HG03354 (cell line): ENCODE measurements at regions not wholly inside any gene's neighbourhood (a gene's known extent, or its start where the extent isn't known, plus 50 kb on each side); places are given as distances from the start of the nearest gene placed in this dataset.

ENCODE experiments used
- ATAC-seq: cut with Tn5 transposase; IDR thresholded peaks from one replicate; pipeline ENCODE4 v1.9.1; 2021; ENCODE audit warnings: mild to moderate bottlenecking; ENCODE audit not compliant: unreplicated experiment, poor library complexity, severe bottlenecking

DNA sequence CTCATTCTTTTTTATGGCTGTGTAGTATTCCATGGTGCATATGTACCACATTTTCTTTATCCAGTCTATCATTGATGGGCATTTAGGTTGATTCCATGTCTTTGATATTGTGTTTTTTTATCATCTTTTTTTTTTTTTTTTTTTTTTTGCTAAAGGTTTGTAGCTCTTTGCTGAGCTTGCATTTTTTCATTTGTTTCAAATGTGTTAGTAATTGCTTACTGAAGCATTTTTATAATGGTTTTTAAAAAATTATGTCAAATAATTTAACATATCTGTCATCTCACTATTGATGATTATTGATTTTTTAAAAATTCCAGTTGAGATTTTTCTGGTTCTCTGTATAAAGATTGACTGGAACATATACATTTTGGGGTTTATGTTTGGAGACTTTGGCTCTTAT is 934.6 kb downstream of the TUSC7 start:
- no peak for ATAC-seq

DNA sequence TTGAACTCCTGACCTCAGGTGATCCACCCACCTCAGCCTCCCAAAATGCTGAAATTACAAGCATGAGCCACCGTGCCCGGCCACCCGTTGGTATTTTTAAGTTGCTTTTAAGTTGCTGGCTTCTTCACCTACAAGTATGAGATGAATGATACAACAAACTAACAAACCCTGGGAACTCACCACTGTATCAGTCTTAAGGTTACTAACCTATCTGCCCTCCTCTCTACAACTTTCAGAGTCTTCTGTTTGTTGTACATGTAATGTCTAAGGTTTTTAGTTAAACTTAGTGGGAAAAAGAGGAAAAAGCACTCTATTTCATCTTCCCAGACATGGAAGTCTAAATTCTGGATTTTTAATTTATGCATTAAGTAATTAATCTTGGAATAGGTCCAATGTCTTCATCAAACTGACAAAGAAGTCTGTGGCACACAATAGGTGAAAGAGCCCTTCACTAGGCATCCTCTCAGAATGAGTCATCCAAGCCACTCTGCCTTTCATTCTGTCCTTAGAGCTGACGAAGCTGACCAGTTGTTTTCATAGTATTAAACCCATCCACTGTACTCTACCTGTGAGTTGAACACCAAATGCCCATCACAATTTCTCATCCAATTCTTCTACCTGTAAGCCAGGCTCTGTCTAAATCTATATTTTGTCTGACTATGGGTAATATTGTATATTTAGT is 936.1 kb downstream of the TUSC7 start:
- peak; percentile 76 for ATAC-seq

DNA sequence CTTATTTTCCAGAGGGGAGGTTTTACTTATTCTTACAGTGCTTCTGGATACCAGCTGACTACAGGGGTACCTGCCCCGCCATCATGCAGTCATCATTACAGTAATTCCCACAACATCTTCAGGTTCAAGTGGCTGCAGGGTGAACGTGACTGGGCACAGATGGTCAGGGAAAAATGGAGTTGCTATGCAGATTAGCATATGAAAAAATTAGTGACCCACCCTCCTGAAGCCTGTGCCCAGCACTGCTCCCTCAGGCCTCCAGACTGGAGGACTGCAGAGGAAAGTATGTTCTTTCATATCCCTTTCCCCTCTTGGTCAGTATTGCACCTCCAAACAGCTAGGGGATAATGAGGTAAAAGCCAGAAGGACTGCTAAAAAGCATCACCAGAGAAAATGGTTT is 937.9 kb downstream of the TUSC7 start:
- ATAC-seq = no peak

DNA sequence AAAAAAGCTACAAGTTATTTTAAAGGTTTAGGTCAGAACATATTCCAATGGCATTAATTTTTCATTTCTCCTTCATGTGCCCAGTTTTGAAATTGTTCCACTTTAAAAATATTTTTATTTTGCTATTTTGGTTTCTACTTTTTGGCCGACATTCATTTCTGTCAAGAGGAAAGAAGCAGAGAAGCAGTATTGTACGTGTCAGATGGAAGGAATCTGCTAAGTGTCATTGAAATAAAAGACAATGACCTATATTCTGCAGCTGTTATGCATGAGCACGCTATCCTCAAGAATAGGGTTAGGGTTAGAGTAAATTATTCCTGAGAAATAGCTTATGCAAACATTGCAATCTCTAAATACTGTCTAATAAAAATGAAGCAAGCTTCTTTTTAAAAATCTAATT is 941.7 kb downstream of the TUSC7 start:
- no peak for ATAC-seq

DNA sequence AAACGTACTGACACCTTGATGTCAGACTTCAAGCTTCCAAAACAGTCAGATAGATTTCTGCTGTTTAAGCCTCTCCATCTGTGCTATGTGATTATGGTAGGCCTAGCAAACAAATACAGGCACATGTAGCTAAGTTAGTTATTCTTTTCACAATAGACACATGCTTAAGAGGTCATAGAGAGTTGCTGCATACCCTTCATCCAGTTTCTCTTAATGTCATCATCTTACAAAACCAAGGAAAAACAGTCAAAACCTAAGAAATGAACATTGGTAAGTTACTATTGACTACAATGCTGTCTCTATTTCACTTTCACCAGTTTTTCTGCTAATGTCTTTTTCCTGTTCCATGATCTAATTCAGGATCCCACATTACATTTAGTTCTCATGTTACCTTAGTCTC is 946.8 kb downstream of the TUSC7 start:
- no peak for ATAC-seq

DNA sequence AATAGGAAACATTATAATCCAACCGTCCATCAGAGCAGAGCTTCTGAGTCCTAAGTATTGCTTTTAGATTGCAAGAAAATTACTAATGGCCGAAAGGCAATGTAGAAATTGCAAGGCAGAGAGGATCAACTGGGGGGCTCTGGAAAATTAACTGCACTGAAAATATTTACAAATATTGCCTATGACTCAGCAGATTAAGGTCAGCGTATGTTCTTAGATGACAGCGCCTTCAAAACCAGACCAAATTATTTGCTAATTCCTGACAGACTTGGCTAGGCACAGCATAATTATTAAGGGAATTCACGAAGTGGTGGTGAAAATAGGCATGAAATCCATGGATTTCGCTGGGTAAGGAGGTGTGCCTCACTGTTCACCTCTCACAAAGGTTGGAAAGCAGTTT is 947.7 kb downstream of the TUSC7 start:
- no peak for ATAC-seq

DNA sequence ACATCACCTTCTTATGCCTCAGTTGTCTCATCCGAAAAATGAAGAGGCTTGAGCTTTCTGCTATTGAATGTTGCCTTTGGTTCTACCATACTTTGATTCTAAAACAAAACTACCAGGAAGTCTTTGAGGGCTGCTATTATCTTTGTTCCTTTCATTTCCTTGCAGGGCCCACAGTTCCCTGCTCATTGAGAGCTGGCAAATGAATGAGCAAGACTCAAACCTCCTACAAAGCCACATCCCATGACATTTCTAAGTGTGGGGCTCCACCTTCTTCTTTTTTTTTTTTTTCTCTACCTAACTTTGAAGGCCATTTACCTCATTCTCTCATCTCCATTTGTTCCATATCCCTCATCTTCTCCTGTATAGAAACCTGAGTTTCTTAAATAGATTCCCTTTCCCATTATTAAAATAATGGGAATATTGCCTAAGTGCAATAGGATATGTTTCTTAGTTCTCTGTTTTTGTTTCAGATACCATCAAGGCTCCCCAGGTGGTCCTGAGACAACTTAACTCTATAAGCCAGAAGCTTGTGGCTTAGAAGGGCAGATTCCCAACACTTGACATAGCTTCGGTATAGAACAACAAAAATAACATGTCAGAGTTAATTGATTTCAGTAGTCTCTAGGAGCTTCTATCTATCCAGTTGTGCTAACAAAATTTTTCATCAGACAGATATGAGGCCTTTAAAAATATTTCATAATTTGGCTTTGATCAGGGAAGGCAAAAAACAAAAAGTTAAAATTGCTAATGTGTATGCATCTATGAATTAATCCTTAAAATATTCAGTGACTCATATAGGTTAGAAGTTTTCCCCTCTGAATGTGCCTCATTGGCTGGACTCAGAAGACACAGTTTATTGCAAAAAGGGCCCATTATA is 951.6 kb downstream of the TUSC7 start:
- ATAC-seq = no peak

DNA sequence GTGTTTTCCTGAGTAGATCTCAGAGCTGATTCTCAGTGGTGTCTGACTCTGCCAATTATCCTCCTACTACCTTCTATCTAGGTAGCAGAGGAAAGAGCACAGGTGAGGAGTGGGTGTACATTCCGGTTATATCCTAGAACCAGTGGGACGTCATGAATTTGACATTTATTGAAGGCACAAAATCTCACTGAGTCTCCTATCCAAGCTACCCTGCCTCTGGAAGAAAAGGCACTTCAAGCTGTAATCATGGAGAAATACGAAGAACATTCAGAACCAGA is 952.2 kb downstream of the TUSC7 start:
- no peak for ATAC-seq

DNA sequence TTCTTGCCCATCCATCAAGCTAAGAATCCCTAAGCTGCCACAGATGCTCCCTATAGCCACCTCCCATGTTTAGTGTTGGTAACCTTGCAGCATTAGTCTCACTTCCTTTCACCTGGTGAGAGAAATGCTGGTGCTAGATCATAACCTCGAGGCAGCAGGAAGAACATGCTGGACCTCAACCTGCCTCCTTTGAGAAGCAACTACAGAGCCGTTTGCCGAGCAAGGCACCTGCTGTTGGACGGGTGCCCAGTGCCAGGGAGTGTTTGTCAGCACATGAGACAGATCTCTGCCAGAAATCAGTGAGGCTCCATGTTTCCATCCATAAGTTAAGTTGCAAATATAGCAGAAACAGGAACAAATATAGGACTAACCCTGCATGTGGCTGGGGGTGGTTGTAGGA is 955.7 kb downstream of the TUSC7 start:
- no peak for ATAC-seq

DNA sequence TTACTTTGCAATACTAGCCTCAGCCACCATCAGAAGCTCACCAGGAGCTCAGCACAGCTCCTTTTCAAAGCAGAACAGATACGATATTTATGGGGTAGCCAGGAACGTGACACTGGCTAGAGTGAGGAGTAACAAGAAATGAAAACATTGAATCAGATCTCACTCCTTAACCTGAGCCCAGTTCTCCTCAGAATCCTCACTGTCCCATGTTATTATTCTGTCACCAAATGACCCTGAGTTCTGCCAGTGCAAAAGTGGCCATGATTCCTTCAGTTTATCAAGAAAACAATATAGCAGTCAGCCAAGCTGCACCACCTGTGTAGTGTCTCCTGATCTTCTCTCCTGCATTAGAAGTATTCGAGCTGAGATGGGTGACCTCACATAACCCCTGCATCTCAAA is 956.7 kb downstream of the TUSC7 start:
- no peak for ATAC-seq

DNA sequence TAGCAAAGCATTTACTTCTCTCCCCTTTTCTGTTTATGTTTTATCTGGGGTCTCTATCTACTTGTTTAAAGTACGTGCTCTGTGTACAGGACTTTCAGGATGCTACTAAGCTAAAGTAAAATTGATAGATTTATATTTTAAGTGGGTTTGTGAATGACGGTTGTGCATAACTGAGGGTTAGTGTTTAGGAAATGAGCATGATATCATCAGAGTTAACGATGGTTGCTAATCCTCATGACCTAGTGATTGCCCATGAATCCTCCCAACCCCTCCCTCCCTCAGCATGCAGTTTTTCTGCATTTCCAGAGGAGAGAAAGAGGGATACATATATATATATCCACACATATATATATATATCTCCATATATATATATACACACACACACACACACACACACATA is 957.2 kb downstream of the TUSC7 start:
- ATAC-seq = no peak

DNA sequence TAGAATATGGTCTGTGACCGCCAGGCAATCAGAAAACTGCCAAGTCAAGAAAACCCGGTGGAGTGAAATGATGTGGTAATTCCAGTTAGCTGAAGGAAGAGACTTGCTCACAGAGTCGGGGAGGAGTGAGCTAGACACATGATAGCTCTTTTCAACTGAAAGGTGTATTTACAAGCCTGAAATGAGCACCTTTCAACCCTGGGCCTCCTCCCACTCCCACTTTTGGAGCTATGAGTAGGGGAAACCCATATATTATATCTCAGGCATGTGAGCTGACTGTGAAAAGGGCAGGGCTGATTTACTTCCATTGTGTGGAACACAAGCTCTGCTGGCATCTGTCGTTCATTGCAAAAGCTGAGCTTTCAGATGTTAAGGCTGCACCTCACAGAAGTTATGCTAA is 960.2 kb downstream of the TUSC7 start:
- no peak for ATAC-seq

DNA sequence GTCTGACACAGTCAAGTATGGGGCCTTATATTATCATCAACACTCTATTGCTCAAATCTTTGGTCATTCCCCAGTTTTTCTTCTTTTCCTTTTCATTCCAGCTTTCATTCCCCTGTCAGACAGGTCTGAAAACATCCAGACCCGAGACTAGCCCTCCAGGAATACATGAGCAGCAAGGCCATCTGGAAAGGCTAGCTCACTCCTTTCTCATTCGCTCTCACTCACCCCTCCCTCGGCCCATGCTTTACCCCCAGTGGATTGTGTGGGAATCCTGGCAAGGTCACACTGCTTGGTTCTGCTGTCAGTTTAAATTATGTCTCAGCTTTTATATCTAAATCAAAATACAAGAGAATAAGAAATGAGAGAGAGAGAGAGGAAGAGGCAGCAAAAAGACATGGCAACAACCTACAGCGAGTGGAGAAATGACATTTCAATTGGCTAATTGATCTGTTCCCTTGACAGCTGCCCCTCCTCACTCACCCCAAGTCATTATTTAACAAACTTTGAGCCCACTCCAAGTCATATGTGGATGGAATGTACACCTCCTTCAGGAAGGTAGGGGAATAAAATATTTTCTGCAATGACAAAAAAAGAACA is 962.2 kb downstream of the TUSC7 start:
- ATAC-seq = no peak

DNA sequence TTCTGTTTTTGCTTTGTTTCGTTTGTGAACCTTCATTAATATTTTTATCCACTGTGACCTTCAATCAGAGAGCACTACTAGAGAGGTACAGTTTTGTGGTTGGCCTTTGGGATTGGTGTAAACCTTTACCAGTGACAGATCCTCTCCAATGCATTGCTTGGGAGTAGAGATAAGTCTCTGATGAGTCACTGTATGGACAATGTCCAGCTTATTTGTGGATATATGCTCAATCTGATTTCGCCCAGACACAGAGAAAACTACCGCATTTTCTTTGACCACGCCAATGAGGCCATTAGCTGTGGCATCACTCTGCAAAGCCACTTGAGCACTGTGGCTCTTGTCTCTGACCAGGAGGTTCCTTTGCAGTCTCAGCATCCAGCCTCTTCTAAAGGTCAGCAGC is 964.7 kb downstream of the TUSC7 start:
- no peak for ATAC-seq

DNA sequence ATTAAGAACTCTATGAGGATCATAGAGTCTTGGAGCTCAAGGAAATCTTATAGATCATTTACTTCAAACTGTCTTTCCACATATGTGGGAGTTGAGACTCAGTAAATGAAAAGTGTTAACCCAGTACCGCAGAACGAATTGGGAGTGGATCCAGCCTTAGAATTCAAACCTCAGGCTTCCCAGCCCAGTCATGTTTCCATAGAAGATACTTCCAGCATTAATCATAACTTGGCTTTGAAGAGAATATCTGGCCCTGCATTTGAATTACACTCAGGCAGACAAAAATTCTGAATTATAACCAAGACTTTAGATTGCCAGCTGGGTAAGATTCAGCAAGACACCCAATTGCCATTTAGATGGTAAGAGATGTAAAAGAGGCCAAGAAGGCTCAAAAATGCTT is 972.0 kb downstream of the TUSC7 start:
- ATAC-seq = no peak

DNA sequence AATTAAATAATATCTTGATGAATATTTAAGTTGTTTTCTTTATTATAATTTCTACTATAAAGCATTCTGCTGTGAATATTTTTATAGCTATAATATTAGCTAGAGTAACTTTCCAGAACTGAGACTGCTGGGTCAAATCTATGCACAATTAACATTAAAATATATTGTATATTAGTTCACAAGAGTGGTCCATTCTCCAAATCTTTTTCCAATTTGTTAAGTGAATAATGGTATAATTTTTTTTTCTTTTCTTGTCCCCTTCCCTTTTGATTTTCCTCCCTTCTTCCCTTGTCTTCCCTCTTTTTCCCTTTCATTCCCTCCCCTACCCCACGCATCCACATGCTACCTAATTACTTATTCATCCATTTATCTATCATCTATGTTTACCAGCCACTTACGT is 977.5 kb downstream of the TUSC7 start:
- no peak for ATAC-seq

DNA sequence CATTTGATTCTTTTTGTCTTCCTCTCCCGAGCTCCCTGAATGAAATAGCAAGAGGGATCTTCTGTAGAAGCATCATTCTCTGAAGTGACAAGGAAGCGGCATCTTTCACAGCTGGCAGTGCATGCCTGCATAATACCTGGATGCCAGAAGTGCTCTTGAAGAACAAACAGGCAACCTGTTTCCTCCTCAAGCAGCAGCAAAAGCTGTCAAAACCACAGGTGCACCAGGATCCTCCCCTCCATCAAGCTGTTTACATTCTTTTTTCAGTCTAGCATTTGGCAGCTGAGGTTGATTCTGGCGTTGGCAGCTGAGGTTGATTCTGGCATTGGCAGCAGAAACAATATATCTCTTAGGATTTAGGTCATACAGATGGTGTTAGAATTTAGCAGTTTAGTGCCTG is 979.0 kb downstream of the TUSC7 start:
- no peak for ATAC-seq

DNA sequence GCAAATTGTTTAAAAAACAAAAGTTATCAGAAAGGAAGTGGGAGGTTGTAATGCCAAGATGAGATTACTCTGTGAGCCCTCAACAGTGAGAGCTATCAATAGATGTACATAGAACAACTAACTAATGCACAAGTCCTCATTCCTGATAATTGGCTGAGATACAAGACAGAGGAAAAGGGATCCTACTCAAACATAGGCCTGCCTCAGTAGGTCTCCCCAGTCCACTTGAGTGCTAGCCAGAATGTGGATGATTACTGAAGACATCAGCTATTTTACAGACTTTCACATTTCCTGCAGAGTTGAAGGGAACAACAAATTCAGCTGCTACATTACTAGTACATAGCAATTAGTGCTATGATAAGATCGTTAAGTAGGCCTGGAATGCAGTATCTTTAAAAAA is 981.9 kb downstream of the TUSC7 start:
- no peak for ATAC-seq

DNA sequence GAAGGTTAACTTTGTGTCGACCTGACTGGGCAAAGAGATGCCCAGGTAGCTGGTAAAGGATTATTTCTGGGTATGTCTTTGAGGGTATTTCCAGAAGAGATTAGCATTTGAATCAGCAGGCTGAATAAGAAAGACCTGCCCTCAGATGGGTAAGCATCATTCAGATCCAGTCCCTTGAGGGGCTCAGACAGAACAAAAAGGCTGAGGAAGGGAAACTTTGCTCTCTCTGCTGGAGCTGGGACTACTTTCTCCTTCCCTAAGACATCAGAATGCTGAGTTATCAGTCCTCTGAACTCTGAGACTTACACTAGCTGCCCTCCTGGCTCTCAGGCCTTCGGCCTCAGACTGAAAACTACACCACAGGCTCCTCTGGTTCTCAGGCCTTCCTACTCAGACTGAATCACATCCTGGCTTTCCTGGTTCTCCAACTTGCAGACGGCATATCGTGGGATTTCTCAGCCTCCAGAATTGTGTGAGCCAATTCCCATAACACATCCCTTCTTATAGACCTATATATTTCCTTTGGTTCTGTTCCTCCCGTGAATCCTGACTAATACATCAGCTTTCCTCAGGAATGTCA is 982.9 kb downstream of the TUSC7 start:
- no peak for ATAC-seq

DNA sequence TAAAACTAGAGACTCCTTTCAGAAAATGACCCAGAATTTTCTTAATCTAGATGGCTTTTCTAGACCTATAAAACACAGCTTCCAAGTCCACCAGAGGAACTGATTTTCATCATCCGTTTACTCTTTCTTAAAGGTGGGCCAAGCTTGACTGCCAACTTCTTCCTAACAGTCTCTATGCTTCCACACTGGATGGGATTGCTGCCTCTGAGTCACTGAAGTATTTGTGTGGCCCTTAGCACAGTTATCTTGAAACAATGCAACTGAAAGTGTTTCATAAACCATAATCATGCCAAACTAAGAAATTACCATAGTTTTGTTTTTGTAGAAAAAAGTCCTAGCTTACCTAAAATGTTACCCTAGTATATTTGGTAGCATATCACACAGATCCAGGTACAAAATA is 985.7 kb downstream of the TUSC7 start:
- no peak for ATAC-seq
